ENCODE measurements at regions not wholly inside any gene's neighbourhood (a gene's known extent, or its start where the extent isn't known, plus 50 kb on each side); places are given as distances from the start of the nearest gene placed in this dataset.

GRCh38 chr15:34650177-34650576, 66.7 kb upstream of the GOLGA8B start:
- no peak for DNase-seq (ENCODE audit: low spot score in 2 of 2, unreplicated experiment in 2 of 2)
- Mint-ChIP-seq H3K36me3 (no peaks in the 10 kb centered on the region), H3K27ac (no peak overlapping the region), H3K4me1 (no peaks in the 10 kb centered on the region), H3K27me3 (ENCODE audit: low read depth) (peaks cover 15% of the 10 kb centered on the region), H3K9me3 (no peaks in the 10 kb centered on the region), H3K4me3 (no peak overlapping the region)
- TF ChIP-seq CTCF (IDR thresholded peaks at IDR 0.05; ENCODE audit: unreplicated experiment), result no peak

DNA sequence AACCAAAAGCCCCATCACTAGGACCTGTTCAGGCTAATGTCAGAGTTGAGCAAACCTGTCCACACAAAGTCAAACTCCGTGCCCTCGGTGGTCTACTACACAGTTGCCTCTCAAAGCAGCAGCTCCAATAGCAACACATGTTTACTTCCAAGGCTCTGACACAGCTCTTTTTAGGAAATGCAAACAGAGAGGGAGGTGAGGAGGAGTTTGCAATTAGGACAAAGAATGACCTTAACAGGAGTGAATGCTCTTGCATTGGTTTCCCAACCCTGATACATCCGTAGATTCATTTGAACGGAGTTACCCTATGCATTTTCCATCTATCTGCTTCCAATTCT, 64.8 kb upstream of the GOLGA8B start:
- no peak for TF ChIP-seq CTCF (IDR thresholded peaks at IDR 0.05; ENCODE audit: unreplicated experiment)
- H3K9me3 Mint-ChIP-seq, result peaks cover 7% of the 10 kb centered on the region

GRCh38 chr15:34647569-34648293, 64.3 kb upstream of the GOLGA8B start:
- Mint-ChIP-seq H3K36me3 (no peaks in the 10 kb centered on the region), H3K4me3 (no peak overlapping the region), H3K4me1 (no peaks in the 10 kb centered on the region), H3K27ac (no peak overlapping the region), H3K27me3 (ENCODE audit: low read depth) (peaks cover 15% of the 10 kb centered on the region), H3K9me3 (peaks cover 7% of the 10 kb centered on the region)
- TF ChIP-seq CTCF (IDR thresholded peaks at IDR 0.05; ENCODE audit: unreplicated experiment), result no peak
- no peak for DNase-seq (ENCODE audit: low spot score in 2 of 2, unreplicated experiment in 2 of 2)

More for the DNA sequence above, 64.8 kb upstream of the GOLGA8B start:
- H3K27me3 Mint-ChIP-seq (ENCODE audit: low read depth), result peaks cover 15% of the 10 kb centered on the region
- no peaks in the 10 kb centered on the region for H3K36me3 Mint-ChIP-seq
- DNase-seq (ENCODE audit: low spot score in 2 of 2, unreplicated experiment in 2 of 2), result no peak
- H3K4me3 Mint-ChIP-seq, result no peak overlapping the region
- H3K27ac Mint-ChIP-seq, result no peak overlapping the region
- no peaks in the 10 kb centered on the region for H3K4me1 Mint-ChIP-seq

- TF ChIP-seq CTCF (IDR thresholded peaks at IDR 0.05; ENCODE audit: unreplicated experiment), result no peak
- Mint-ChIP-seq H3K4me1 (no peaks in the 10 kb centered on the region), H3K27me3 (ENCODE audit: low read depth) (peaks cover 15% of the 10 kb centered on the region), H3K27ac (no peak overlapping the region), H3K4me3 (no peak overlapping the region), H3K36me3 (no peaks in the 10 kb centered on the region), H3K9me3 (peaks cover 7% of the 10 kb centered on the region)
- no peak for DNase-seq (ENCODE audit: low spot score in 2 of 2, unreplicated experiment in 2 of 2)
Measured at GRCh38 chr15:34646918-34647317, 63.5 kb upstream of the GOLGA8B start.

- Mint-ChIP-seq H3K9me3 (peaks cover 7% of the 10 kb centered on the region), H3K27me3 (ENCODE audit: low read depth) (peaks cover 15% of the 10 kb centered on the region), H3K4me3 (no peak overlapping the region), H3K36me3 (no peaks in the 10 kb centered on the region), H3K4me1 (no peaks in the 10 kb centered on the region), H3K27ac (no peak overlapping the region)
- TF ChIP-seq CTCF (IDR thresholded peaks at IDR 0.05; ENCODE audit: unreplicated experiment), result no peak
- DNase-seq (ENCODE audit: low spot score in 2 of 2, unreplicated experiment in 2 of 2), result no peak
Measured at GRCh38 chr15:34644851-34645250, 61.4 kb upstream of the GOLGA8B start.

DNA sequence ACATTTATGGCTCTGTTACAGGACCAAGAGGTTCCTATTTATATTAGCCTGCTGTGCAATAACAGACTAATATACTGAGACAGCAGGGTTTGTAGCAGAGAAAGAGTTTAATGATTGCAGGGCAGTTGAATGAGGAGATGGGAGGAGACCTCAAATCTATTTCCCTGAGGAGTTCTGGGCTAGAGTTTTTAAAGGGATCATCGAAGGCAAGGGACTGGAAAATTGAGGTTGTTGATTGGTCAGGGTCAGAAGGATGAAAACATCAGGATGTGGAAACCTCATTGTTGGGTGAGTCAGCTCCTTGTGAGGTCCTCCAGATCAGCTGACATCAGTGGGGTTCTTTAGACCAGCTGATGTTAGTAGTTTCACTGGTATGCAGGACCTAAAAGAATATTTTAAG, 60.6 kb upstream of the GOLGA8B start:
- Mint-ChIP-seq H3K27me3 (ENCODE audit: low read depth) (peaks cover 15% of the 10 kb centered on the region), H3K9me3 (peaks cover 7% of the 10 kb centered on the region), H3K36me3 (no peaks in the 10 kb centered on the region), H3K4me1 (no peaks in the 10 kb centered on the region), H3K27ac (no peak overlapping the region), H3K4me3 (no peak overlapping the region)
- TF ChIP-seq CTCF (IDR thresholded peaks at IDR 0.05; ENCODE audit: unreplicated experiment), result no peak
- DNase-seq (ENCODE audit: low spot score in 2 of 2, unreplicated experiment in 2 of 2), result no peak
